ENCODE measurements at regions not wholly inside any gene's neighbourhood (a gene's known extent, or its start where the extent isn't known, plus 50 kb on each side); places are given as distances from the start of the nearest gene placed in this dataset.

DNA sequence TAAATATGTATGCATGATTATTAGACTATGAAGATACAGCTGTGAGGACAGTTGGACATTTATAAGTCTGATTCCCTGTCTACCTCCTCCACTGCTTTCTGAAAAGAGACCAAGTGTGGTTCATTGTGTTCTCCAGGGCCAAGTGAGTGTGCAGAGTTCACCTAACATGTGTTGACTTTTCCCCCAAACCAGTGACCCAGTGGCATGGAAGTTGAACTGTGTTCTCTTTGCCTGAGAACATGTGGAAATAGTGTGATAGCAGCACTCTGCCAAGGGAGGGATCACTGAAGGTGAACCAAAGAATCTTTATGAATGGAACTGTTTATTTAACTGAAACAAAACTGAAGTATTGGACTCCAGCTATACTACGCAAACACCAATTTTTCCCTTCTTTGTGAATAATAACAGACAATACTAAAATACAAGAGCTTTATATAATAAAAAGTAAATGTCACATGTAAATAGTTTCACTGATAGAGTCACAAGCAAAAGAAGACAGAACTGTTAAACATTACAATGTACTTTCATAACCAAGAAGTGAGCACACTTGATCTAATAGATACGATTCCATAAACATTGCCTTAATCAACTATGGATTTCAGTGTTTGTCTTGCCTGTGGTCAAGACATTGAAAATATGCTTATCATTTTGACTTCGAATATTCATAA is 200.3 kb upstream of the FUT9 start (continued):
- TF ChIP-seq, protein P1, sequence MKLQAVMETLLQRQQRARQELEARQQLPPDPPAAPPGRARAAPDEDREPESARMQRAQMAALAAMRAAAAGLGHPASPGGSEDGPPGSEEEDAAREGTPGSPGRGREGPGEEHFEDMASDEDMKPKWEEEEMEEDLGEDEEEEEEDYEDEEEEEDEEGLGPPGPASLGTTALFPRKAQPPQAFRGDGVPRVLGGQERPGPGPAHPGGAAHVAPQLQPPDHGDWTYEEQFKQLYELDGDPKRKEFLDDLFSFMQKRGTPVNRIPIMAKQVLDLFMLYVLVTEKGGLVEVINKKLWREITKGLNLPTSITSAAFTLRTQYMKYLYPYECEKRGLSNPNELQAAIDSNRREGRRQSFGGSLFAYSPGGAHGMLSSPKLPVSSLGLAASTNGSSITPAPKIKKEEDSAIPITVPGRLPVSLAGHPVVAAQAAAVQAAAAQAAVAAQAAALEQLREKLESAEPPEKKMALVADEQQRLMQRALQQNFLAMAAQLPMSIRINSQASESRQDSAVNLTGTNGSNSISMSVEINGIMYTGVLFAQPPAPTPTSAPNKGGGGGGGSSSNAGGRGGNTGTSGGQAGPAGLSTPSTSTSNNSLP (IDR thresholded peaks at IDR 0.05; ENCODE audit: low read depth, low read length) = peak; percentile 76
- TF ChIP-seq NRL (CRISPR knock-in tag; IDR thresholded peaks at IDR 0.05; ENCODE audit: borderline replicate concordance) = no peak
- TF ChIP-seq ZNF703 (CRISPR knock-in tag; IDR thresholded peaks at IDR 0.05; ENCODE audit: borderline replicate concordance) = no peak
- no peak for TF ChIP-seq IRX3 (CRISPR knock-in tag; IDR thresholded peaks at IDR 0.05; ENCODE audit: borderline replicate concordance, low read depth)
- no peak for TF ChIP-seq PAF1 (CRISPR knock-in tag; IDR thresholded peaks at IDR 0.05)
- peak; percentile 82; the same call in 1 of the 2 replicates for TF ChIP-seq CBFB (CRISPR knock-in tag; IDR thresholded peaks at IDR 0.05)
- TF ChIP-seq, protein P2, sequence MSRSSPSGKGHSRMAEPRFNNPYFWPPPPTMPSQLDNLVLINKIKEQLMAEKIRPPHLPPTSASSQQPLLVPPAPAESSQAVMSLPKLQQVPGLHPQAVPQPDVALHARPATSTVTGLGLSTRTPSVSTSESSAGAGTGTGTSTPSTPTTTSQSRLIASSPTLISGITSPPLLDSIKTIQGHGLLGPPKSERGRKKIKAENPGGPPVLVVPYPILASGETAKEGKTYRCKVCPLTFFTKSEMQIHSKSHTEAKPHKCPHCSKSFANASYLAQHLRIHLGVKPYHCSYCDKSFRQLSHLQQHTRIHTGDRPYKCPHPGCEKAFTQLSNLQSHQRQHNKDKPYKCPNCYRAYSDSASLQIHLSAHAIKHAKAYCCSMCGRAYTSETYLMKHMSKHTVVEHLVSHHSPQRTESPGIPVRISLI (CRISPR knock-in tag; IDR thresholded peaks at IDR 0.05; ENCODE audit: borderline replicate concordance) = peak; percentile 90
- TF ChIP-seq FOXP1 (IDR thresholded peaks at IDR 0.05) = peak; percentile 59; the same call in 1 of the 2 replicates
- TF ChIP-seq FOXP1 (CRISPR knock-in tag; IDR thresholded peaks at IDR 0.05) = peak; percentile 93
- TF ChIP-seq ZNF619 (CRISPR knock-in tag; IDR thresholded peaks at IDR 0.05) = no peak
- peak; percentile 98 for TF ChIP-seq HDAC2 (CRISPR knock-in tag; IDR thresholded peaks at IDR 0.05)
- TF ChIP-seq CENPT (CRISPR knock-in tag; IDR thresholded peaks at IDR 0.05; ENCODE audit: low read depth) = no peak
- TF ChIP-seq ZNF274 (CRISPR knock-in tag; IDR thresholded peaks at IDR 0.05) = no peak
- TF ChIP-seq HOXA5 (CRISPR knock-in tag; IDR thresholded peaks at IDR 0.05) = peak; percentile 80
- peak; percentile 84; the same call in 1 of the 2 replicates for TF ChIP-seq ARID2 (CRISPR knock-in tag; IDR thresholded peaks at IDR 0.05; ENCODE audit: borderline replicate concordance)
- peak; percentile 96 for TF ChIP-seq EHMT2 (IDR thresholded peaks at IDR 0.05; ENCODE audit: borderline replicate concordance, low read depth, low read length)
- TF ChIP-seq ARNT2 (CRISPR knock-in tag; IDR thresholded peaks at IDR 0.05; ENCODE audit: low read depth) = peak; percentile 75
- TF ChIP-seq RELA (CRISPR knock-in tag; IDR thresholded peaks at IDR 0.05) = peak; percentile 54; the same call in 1 of the 2 replicates
- no peak for TF ChIP-seq SOX6 (IDR thresholded peaks at IDR 0.05)
- TF ChIP-seq SOX6 (CRISPR knock-in tag; IDR thresholded peaks at IDR 0.05) = peak; percentile 99
- TF ChIP-seq KDM2A (CRISPR knock-in tag; IDR thresholded peaks at IDR 0.05; ENCODE audit: borderline replicate concordance, low read depth) = 0 out of 2 replicates have a peak, but pooled peaks have one; percentile 35
- no peak for TF ChIP-seq ZNF484 (CRISPR knock-in tag; IDR thresholded peaks at IDR 0.05; ENCODE audit: borderline replicate concordance, low read depth)
- TF ChIP-seq KDM5B (CRISPR knock-in tag; IDR thresholded peaks at IDR 0.05; ENCODE audit: borderline replicate concordance) = no peak
- no peak for TF ChIP-seq ZNF776 (CRISPR knock-in tag; IDR thresholded peaks at IDR 0.05)
- TF ChIP-seq, protein P3, sequence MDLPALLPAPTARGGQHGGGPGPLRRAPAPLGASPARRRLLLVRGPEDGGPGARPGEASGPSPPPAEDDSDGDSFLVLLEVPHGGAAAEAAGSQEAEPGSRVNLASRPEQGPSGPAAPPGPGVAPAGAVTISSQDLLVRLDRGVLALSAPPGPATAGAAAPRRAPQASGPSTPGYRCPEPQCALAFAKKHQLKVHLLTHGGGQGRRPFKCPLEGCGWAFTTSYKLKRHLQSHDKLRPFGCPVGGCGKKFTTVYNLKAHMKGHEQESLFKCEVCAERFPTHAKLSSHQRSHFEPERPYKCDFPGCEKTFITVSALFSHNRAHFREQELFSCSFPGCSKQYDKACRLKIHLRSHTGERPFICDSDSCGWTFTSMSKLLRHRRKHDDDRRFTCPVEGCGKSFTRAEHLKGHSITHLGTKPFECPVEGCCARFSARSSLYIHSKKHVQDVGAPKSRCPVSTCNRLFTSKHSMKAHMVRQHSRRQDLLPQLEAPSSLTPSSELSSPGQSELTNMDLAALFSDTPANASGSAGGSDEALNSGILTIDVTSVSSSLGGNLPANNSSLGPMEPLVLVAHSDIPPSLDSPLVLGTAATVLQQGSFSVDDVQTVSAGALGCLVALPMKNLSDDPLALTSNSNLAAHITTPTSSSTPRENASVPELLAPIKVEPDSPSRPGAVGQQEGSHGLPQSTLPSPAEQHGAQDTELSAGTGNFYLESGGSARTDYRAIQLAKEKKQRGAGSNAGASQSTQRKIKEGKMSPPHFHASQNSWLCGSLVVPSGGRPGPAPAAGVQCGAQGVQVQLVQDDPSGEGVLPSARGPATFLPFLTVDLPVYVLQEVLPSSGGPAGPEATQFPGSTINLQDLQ (CRISPR knock-in tag; IDR thresholded peaks at IDR 0.05) = no peak
- TF ChIP-seq SETDB1 (CRISPR knock-in tag; IDR thresholded peaks at IDR 0.05; ENCODE audit: borderline replicate concordance) = no peak
- TF ChIP-seq SSRP1 (CRISPR knock-in tag; IDR thresholded peaks at IDR 0.05) = peak; percentile 98; the same call in 1 of the 2 replicates
- peak; percentile 85 for TF ChIP-seq ZNF335 (CRISPR knock-in tag; IDR thresholded peaks at IDR 0.05)

All from HepG2 (cell line).